ENCODE measurements at regions not wholly inside any gene's neighbourhood (a gene's known extent, or its start where the extent isn't known, plus 50 kb on each side); places are given as distances from the start of the nearest gene placed in this dataset.

DNA sequence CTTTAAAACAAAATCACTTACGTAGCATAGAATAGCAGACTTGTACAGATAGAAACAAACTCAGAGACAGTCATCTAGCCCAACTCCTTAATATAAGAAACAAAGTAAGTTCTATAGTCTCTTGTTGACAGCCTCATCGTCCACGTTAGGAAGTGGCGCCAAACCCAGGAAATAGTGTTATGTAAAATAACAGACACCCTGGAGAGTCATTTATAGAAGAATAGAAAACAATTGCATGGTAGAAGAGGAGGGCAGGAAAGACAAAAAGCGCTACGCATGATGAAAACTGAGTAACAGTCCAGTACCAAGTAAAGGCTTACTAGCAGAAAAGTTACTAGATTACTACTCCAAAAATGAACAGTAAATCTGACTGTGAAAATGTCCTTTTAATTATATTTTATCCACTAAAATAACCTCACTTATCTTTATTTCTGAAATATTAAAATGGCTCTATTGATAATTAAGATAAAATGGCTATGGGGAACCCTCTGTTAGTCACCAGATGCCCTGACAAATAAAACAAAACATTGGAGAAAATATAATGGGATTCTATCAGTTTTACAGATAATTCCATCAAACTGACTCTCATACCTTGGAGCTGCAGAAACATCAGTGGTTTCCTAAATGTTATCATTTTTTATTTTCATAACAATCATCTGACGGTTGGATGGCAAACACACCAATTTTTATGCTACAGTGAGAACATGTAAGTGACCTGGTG, 434.0 kb upstream of the C9orf72 start:
- H3K4me2 ChIP-seq, result no peak overlapping the region
- no peaks in the 10 kb centered on the region for H3K27me3 ChIP-seq
- peaks cover 0 to 8% (median 0%) of the 10 kb centered on the region in 10 experiments; a peak in 4 of 20 replicates for H3K4me1 ChIP-seq
- H3K36me3 ChIP-seq, result no peaks in the 10 kb centered on the region
- no peak overlapping the region for H3K4me3 ChIP-seq
- no peak overlapping the region for H3K27ac ChIP-seq
- H3K9me3 ChIP-seq (replicated peaks in 1 of 11), result no peaks in the 10 kb centered on the region
- no peaks in the 10 kb centered on the region for H4K20me1 ChIP-seq
- TF ChIP-seq Cebpa-rat (IDR thresholded peaks at IDR 0.05), result no peak
- no peak overlapping the region for H3K9ac ChIP-seq

DNA sequence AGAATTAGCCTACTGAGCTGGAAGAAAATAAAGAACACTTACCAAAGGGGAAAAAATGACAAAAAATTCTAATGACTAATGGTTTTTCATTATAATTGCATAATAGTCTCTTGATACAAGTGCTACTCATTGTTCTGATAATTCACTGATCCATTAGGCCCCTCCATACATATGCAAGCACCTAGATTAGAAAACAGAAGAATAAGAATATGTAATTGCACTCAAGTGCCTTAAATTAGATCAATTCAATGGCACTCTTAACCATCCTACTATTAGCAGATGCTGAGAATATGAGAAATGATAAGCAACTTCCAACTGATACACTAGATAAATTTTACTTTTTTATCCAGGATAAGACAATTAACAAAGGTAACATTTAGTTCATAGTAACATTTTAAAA, 440.9 kb upstream of the C9orf72 start:
- Histone ChIP-seq H3K36me3 (no peaks in the 10 kb centered on the region), H4K20me1 (no peaks in the 10 kb centered on the region), H3K4me1 (no peaks in the 10 kb centered on the region), H3K27ac (no peak overlapping the region), H3K27me3 (no peaks in the 10 kb centered on the region), H3K9ac (no peak overlapping the region), H3K4me2 (no peak overlapping the region), H3K9me3 (replicated peaks in 1 of 11) (no peaks in the 10 kb centered on the region), H3K4me3 (no peak overlapping the region)
- TF ChIP-seq Cebpa-rat (IDR thresholded peaks at IDR 0.05), result no peak

DNA sequence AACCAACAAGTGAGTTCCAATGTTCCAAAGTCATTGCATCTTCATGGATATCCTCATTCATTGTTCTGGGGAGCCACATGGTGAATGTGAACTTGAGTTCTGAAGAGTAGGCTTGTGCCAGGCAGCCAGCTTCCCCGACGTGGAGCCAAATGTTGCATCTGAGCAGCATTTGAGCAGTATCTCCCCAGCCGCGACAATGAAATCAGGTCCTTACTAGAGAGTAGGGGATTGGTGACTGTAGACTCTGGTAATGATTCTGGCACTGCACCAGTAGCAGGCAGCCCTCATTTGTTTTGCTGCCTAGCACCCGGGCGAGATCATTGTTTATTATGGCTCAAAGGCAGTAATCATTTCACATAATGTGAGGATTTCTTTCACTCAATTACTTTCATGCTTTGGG, 451.4 kb upstream of the C9orf72 start:
- Histone ChIP-seq H3K4me2 (no peak overlapping the region), H3K4me3 (no peak overlapping the region), H4K20me1 (no peaks in the 10 kb centered on the region), H3K4me1 (no peaks in the 10 kb centered on the region), H3K9ac (no peak overlapping the region), H3K9me3 (replicated peaks in 1 of 11) (no peaks in the 10 kb centered on the region), H3K36me3 (no peaks in the 10 kb centered on the region), H3K27me3 (no peaks in the 10 kb centered on the region), H3K27ac (no peak overlapping the region)
- no peak for TF ChIP-seq Cebpa-rat (IDR thresholded peaks at IDR 0.05)

DNA sequence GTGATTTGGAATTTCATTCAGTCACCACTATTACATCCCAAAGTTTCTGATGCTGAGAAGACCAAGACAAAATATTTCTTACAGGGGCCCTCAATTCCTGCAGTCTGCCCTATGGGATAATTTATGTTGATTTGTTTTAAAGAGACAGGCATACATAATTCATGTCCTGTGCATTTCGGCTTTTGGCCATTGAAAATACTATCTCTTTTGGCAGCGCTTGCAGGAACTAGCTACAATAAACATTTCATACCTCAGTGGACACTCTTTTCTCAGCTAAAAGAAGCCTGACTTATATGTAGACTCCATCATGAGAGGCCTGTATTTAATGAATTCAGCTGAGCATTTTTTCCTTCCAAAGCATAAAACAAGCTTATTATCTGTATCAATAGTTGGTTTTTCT, 451.9 kb upstream of the C9orf72 start:
- Histone ChIP-seq H3K9me3 (replicated peaks in 1 of 11) (no peaks in the 10 kb centered on the region), H3K27me3 (no peaks in the 10 kb centered on the region), H3K4me3 (no peak overlapping the region), H4K20me1 (no peaks in the 10 kb centered on the region), H3K4me1 (no peaks in the 10 kb centered on the region), H3K36me3 (no peaks in the 10 kb centered on the region), H3K4me2 (no peak overlapping the region), H3K27ac (no peak overlapping the region), H3K9ac (no peak overlapping the region)
- no peak for TF ChIP-seq Cebpa-rat (IDR thresholded peaks at IDR 0.05)

DNA sequence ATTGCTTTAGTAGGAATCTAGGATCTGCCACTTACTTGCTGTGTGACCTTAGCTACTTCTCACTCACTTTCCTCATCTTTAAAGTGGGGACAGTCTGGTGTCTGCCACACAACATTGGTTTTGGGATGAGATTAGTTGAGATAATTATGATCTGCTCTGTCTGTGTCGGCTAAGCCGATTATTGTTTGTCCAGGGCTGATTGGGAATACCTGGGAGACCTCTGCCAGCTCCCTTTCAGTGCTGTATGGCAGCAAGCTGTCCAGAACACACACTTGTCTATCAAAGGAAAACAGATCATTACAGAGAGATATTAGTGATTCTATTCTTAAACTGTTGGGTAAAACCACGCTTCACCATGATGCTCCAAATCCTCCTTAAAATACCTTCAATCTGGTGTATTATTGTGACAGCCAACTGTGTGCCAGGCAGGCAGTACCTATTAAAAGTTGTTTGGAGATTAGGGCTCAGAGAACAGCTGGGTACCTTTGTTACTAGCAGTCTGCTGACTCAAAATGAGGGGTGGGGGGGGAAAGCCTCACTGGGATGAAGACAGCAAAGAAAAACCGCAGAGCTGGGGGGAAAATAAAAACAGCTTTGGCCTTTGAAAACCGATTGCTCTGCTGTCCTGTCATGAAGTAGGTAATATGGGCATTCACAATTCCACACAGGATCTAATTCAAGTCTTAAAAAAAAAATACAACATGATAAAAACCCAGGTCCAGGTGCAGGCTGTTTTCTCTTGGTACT, 458.4 kb upstream of the C9orf72 start:
- Histone ChIP-seq H4K20me1 (no peaks in the 10 kb centered on the region), H3K27ac (no peak overlapping the region), H3K4me3 (no peak overlapping the region), H3K9ac (no peak overlapping the region), H3K36me3 (no peaks in the 10 kb centered on the region), H3K27me3 (no peaks in the 10 kb centered on the region), H3K4me2 (no peak overlapping the region), H3K4me1 (no peaks in the 10 kb centered on the region), H3K9me3 (replicated peaks in 1 of 11) (no peaks in the 10 kb centered on the region)
- no peak for TF ChIP-seq Cebpa-rat (IDR thresholded peaks at IDR 0.05)

DNA sequence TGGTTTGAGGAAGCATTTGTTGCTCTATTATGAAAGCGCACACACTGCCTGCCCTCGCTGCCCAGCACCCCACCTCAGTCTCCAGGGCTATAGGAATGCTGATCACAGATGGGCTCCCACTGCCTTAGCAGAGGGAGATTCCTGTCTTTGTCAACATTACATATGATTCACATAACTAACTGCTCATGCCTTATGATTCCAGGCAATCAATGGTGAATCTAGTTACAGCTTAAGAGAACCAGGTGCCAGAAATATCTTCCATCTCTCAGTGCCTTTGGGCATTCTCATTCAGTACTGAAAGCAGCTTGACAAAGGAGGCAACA, 458.9 kb upstream of the C9orf72 start:
- Histone ChIP-seq H3K4me2 (no peak overlapping the region), H3K4me1 (no peaks in the 10 kb centered on the region), H3K27ac (no peak overlapping the region), H3K36me3 (no peaks in the 10 kb centered on the region), H4K20me1 (no peaks in the 10 kb centered on the region), H3K4me3 (no peak overlapping the region), H3K9me3 (replicated peaks in 1 of 11) (no peaks in the 10 kb centered on the region), H3K9ac (no peak overlapping the region), H3K27me3 (no peaks in the 10 kb centered on the region)
- TF ChIP-seq Cebpa-rat (IDR thresholded peaks at IDR 0.05), result no peak

DNA sequence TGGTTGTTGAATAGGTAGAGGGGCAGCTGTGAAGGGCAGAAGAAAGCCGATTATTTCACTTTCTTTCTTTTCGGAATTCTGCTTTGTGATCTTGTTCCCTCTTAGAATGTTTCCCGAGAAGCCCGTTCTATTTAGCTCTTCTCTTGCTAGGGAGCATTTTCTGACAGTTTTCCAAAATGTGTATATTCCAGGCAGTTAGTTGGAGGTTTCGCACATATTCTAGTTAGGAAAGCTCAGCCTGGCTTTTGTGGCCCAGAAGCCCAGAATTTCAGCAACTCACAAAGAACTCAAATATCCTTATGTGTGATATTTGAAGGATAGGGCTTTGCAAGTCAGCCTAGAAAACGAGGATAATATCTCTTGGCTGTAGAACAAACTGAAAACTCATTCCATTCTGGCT, 461.0 kb upstream of the C9orf72 start:
- H3K27ac ChIP-seq, result no peak overlapping the region
- H3K9ac ChIP-seq, result no peak overlapping the region
- no peak for TF ChIP-seq Cebpa-rat (IDR thresholded peaks at IDR 0.05)
- H3K9me3 ChIP-seq (replicated peaks in 1 of 11), result no peaks in the 10 kb centered on the region
- no peaks in the 10 kb centered on the region for H3K27me3 ChIP-seq
- no peak overlapping the region for H3K4me3 ChIP-seq
- no peaks in the 10 kb centered on the region for H3K36me3 ChIP-seq
- no peaks in the 10 kb centered on the region for H4K20me1 ChIP-seq
- H3K4me2 ChIP-seq, result no peak overlapping the region
- no peaks in the 10 kb centered on the region for H3K4me1 ChIP-seq

DNA sequence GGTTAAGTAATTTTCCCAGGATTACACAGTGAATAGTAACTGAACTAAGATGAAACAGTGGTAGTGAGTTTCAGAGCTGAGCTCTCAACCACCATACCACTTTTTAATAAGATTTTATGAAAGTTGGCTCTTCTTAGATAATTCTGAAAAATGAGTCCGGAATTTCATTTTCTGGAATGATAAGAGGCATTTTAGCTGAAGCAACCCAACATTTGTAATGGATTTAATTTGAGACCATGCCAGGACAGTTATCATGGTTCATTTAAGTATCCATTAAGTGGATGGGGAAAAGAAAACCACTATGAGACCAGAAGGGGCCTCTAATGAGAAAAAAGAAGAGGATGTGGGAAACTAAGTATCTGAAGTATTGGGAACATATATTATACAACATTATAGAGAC, 464.7 kb upstream of the C9orf72 start:
- H3K36me3 ChIP-seq, result no peaks in the 10 kb centered on the region
- no peak overlapping the region for H3K27ac ChIP-seq
- H3K4me3 ChIP-seq, result no peak overlapping the region
- no peak overlapping the region for H3K9ac ChIP-seq
- no peaks in the 10 kb centered on the region for H3K9me3 ChIP-seq (replicated peaks in 1 of 11)
- no peaks in the 10 kb centered on the region for H4K20me1 ChIP-seq
- no peak for TF ChIP-seq Cebpa-rat (IDR thresholded peaks at IDR 0.05)
- no peaks in the 10 kb centered on the region for H3K27me3 ChIP-seq
- H3K4me1 ChIP-seq, result peaks cover 0 to 6% (median 0%) of the 10 kb centered on the region in 10 experiments; a peak in 1 of 20 replicates
- no peak overlapping the region for H3K4me2 ChIP-seq

DNA sequence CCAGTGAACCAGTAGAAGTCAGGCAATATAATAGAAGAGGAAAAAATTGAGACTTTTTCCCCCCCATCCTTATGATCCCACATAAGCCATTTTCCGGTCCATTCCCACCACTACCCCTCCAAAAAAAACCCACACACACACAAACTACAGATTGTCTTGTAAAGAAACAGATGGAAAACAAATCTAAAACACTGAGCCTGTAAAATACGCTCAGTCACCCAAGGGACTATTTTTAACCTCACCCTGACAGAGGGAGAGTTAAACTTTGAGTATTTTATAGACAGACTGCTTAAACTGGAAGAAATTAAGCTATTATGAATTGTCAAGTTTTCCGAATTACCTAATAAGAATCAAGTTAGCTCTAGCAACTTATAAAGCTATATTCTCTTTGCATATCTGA, 471.8 kb upstream of the C9orf72 start:
- Histone ChIP-seq H3K27me3 (no peaks in the 10 kb centered on the region), H4K20me1 (no peaks in the 10 kb centered on the region), H3K4me3 (no peak overlapping the region), H3K9ac (no peak overlapping the region), H3K4me2 (no peak overlapping the region; a peak in 1 of 22 replicates), H3K27ac (no peak overlapping the region), H3K9me3 (replicated peaks in 1 of 11) (no peaks in the 10 kb centered on the region), H3K4me1 (peaks cover 0 to 9% (median 0%) of the 10 kb centered on the region in 10 experiments; a peak in 6 of 20 replicates), H3K36me3 (no peaks in the 10 kb centered on the region)
- no peak for TF ChIP-seq Cebpa-rat (IDR thresholded peaks at IDR 0.05)

DNA sequence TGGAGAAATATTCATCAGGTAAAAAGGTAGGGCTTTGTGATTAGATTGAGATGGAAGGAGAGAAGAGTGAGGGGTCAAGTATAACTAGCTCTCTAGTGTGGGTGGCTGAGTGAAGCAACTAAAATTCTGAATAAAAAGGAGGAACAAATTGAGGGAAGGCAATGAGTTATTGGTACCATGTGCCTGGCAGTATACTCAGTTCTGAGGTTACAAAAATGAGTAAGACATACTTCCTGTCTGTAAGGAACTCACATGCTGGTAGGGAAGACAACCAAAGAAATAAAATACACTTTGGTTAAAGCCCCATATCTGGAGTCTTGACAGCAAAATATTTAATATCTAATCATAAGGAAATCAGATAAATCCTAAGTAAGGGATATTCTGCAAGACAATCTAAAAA, 476.8 kb upstream of the C9orf72 start:
- no peaks in the 10 kb centered on the region for H3K36me3 ChIP-seq
- H4K20me1 ChIP-seq, result no peaks in the 10 kb centered on the region
- H3K27ac ChIP-seq, result peak overlapping the region in 1 of 11 experiments; percentile 5; a peak in 1 of 22 replicates
- no peak overlapping the region for H3K9ac ChIP-seq
- TF ChIP-seq Cebpa-rat (IDR thresholded peaks at IDR 0.05), result no peak
- peak overlapping the region in 3 of 11 experiments; percentile 46 to 49 (median 46); a peak in 6 of 22 replicates for H3K4me2 ChIP-seq
- H3K27me3 ChIP-seq, result no peaks in the 10 kb centered on the region
- H3K9me3 ChIP-seq (replicated peaks in 1 of 11), result no peaks in the 10 kb centered on the region
- no peak overlapping the region for H3K4me3 ChIP-seq
- peaks cover 0 to 17% (median 0%) of the 10 kb centered on the region in 10 experiments; a peak in 6 of 20 replicates for H3K4me1 ChIP-seq
